ENCODE measurements at regions not wholly inside any gene's neighbourhood (a gene's known extent, or its start where the extent isn't known, plus 50 kb on each side); places are given as distances from the start of the nearest gene placed in this dataset.

DNA sequence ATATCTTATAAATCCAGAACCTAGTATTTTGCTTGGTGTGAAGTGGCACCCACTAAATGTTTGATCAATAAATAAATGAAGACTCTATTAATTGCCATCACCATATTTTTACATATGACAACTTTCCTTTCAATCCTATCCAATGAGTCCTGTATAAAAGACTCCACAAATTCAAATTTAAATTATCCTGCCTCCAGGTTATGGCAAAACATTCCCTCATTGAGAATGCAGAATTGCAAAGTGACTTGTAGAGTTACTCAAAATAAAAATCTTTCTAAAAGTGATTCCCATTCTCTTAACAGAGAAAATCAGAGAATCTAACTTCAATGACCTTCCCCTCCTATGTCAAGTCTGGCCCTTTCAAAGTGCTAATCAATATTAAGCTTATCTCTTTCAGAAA is 236.8 kb downstream of the GRB14 start:
- Histone ChIP-seq H2AK9ac (replicated peaks; ENCODE audit: low read depth, low read length, poor library complexity) (no peak overlapping the region), H2BK5ac (ENCODE audit: low read depth, low read length, poor library complexity, severe bottlenecking) (no peak overlapping the region), H3K9ac (ENCODE audit: low read depth, low read length) (no peak overlapping the region), H3K4me3 (ENCODE audit: insufficient read depth, low read depth, low read length) (no peak overlapping the region), H3K9me1 (ENCODE audit: insufficient read depth, low read length) (no peaks in the 10 kb centered on the region), H3K4me2 (ENCODE audit: low read depth, low read length) (no peak overlapping the region), H3K9me3 (ENCODE audit: control insufficient read depth, insufficient read depth, low read length) (peaks cover 2% of the 10 kb centered on the region; the same call in 1 of the 2 replicates), H3K79me1 (ENCODE audit: low read depth in 1 of 2, low read length in 2 of 2) (no peaks in the 10 kb centered on the region), H2AK5ac (ENCODE audit: low read depth, low read length) (no peak overlapping the region), H3K4ac (ENCODE audit: low read depth, low read length) (no peak overlapping the region), H3K4me1 (ENCODE audit: control insufficient read depth, insufficient read depth, low read length) (no peaks in the 10 kb centered on the region), H3K23ac (ENCODE audit: low read depth, low read length) (no peak overlapping the region), H4K91ac (ENCODE audit: insufficient read depth, low read depth, low read length) (no peak overlapping the region), H3K18ac (ENCODE audit: low read depth, low read length) (no peak overlapping the region), H4K20me1 (ENCODE audit: insufficient read depth, low read length) (no peaks in the 10 kb centered on the region), H4K5ac (ENCODE audit: low read depth, low read length) (no peak overlapping the region), H3K27ac (ENCODE audit: insufficient read depth, low read length) (no peak overlapping the region), H2AFZ (replicated peaks; ENCODE audit: low read length, poor library complexity) (no peak overlapping the region), H2BK20ac (ENCODE audit: low read depth, low read length) (no peak overlapping the region), H3K36me3 (ENCODE audit: control insufficient read depth, insufficient read depth, low read length) (no peaks in the 10 kb centered on the region), H3K56ac (ENCODE audit: extremely low read depth, insufficient read depth, low read length) (no peak overlapping the region), H2BK120ac (ENCODE audit: low read depth, low read length) (no peak overlapping the region), H3K27me3 (ENCODE audit: control insufficient read depth, insufficient read depth, low read length) (no peaks in the 10 kb centered on the region), H2BK15ac (ENCODE audit: low read depth, low read length) (no peak overlapping the region), H4K8ac (ENCODE audit: low read depth in 2 of 2, low read length in 2 of 2) (no peak overlapping the region), H3K14ac (replicated peaks; ENCODE audit: low read depth, low read length) (no peak overlapping the region)
- BruUV-seq (replicated peaks): no TSS peak
- in situ Hi-C loops (cut with MboI; ENCODE audit: low sequenced_read_pairs) (no loop called here), dilution Hi-C loops (cut with HindIII; ENCODE audit: low sequenced_read_pairs, unreplicated experiment) (no loop called here), intact Hi-C loops (cut with micrococcal nuclease) (no loop called here)
- ATAC-seq (ENCODE audit: low read depth): no peak
- TF ChIP-seq POLR2A (IDR thresholded peaks at IDR 0.05; ENCODE audit: low read depth, low read length) (no peak), ELK1 (IDR thresholded peaks at IDR 0.05; ENCODE audit: borderline replicate concordance, low read depth, low read length) (no peak), RAD21 (IDR thresholded peaks at IDR 0.05; ENCODE audit: low read length) (no peak), MAZ (IDR thresholded peaks at IDR 0.05; ENCODE audit: borderline replicate concordance, low read depth, low read length) (no peak), RFX5 (IDR thresholded peaks at IDR 0.05; ENCODE audit: low read depth, low read length) (no peak), MXI1 (IDR thresholded peaks at IDR 0.05; ENCODE audit: borderline replicate concordance, low read depth, low read length) (no peak), FOS (IDR thresholded peaks at IDR 0.05; ENCODE audit: low read depth, low read length) (no peak)
- no peak for DNase-seq
- ChIA-PET POLR2A (ENCODE audit: unreplicated experiment) (no interaction called here), CTCF (no interaction called here)

Measured in IMR-90 (cell line).